HepG2 (cell line): ENCODE measurements at regions not wholly inside any gene's neighbourhood (a gene's known extent, or its start where the extent isn't known, plus 50 kb on each side); places are given as distances from the start of the nearest gene placed in this dataset.
A peak's percentile ranks its signal among the peaks of the same experiment; 100 is the strongest.

Experiments used
- BHLHE40 ChIP-seq: IDR thresholded peaks from 2 replicates; pipeline ENCODE4 v1.6.1; 2011; ENCODE audit warnings: low read length, improper control_type of control experiment
- CREM ChIP-seq, 2 experiments: sonication (generic) in 1 of 2; formaldehyde crosslinking in 1 of 2; IDR thresholded peaks; 2 replicates each; pipeline versions ENCODE4 v1.4.0 to v1.6.1; 2016 to 2020; ENCODE audit warnings: antibody characterized with exemption in 1 of 2, mild to moderate bottlenecking in 1 of 2, missing genetic modification reagents in 1 of 2
- HIVEP1 ChIP-seq: sonication (generic); formaldehyde crosslinking; IDR thresholded peaks from 2 replicates; pipeline ENCODE4 v1.4.0; 2020; ENCODE audit warnings: mild to moderate bottlenecking, missing genetic modification reagents
- HNRNPLL ChIP-seq: fragments of 200-400 bp; formaldehyde crosslinking; IDR thresholded peaks from 2 replicates; pipeline ENCODE4 v1.6.1; 2017; ENCODE audit warnings: mild to moderate bottlenecking, low read depth, low read length; ENCODE audit not compliant: poor library complexity, severe bottlenecking
- MED1 ChIP-seq: sonication (generic); formaldehyde crosslinking; IDR thresholded peaks from 2 replicates; pipeline ENCODE4 v1.4.0; 2020; ENCODE audit warnings: missing genetic modification reagents
- MEF2D ChIP-seq: sonication (generic); formaldehyde crosslinking; IDR thresholded peaks from 2 replicates; pipeline ENCODE4 v1.5.1; 2020; ENCODE audit warnings: mild to moderate bottlenecking, missing genetic modification reagents
- NKX3-1 ChIP-seq: sonication (generic); formaldehyde crosslinking; IDR thresholded peaks from 2 replicates; pipeline ENCODE4 v1.5.0; 2020; ENCODE audit warnings: missing genetic modification reagents
- SALL1 ChIP-seq: sonication (generic); formaldehyde crosslinking; IDR thresholded peaks from 2 replicates; pipeline ENCODE4 v1.8.0; 2022; ENCODE audit warnings: mild to moderate bottlenecking, missing genetic modification reagents
- ZNF136 ChIP-seq: sonication (generic); formaldehyde crosslinking; IDR thresholded peaks from 2 replicates; pipeline ENCODE4 v1.8.1; 2022; ENCODE audit warnings: low read depth, mild to moderate bottlenecking, moderate library complexity, missing genetic modification reagents
- ZNF143 ChIP-seq: sonication (generic); formaldehyde crosslinking; IDR thresholded peaks from 2 replicates; pipeline ENCODE4 v1.4.0; 2020; ENCODE audit warnings: missing genetic modification reagents
- ZNF225 ChIP-seq: sonication (generic); formaldehyde crosslinking; IDR thresholded peaks from 2 replicates; pipeline ENCODE4 v1.4.0; 2020; ENCODE audit warnings: mild to moderate bottlenecking, missing genetic modification reagents
- ZNF230 ChIP-seq: sonication (generic); formaldehyde crosslinking; IDR thresholded peaks from 2 replicates; pipeline ENCODE4 v1.4.0; 2020; ENCODE audit warnings: mild to moderate bottlenecking, missing genetic modification reagents
- ZNF33B ChIP-seq: sonication (generic); formaldehyde crosslinking; IDR thresholded peaks from 2 replicates; pipeline ENCODE4 v1.5.1; 2020; ENCODE audit warnings: mild to moderate bottlenecking, missing genetic modification reagents
- ZNF674 ChIP-seq: sonication (generic); formaldehyde crosslinking; IDR thresholded peaks from 2 replicates; pipeline ENCODE4 v1.5.0; 2020; ENCODE audit warnings: low read depth, mild to moderate bottlenecking, missing genetic modification reagents
- ZNF773 ChIP-seq: sonication (generic); formaldehyde crosslinking; IDR thresholded peaks from 2 replicates; pipeline ENCODE4 v1.4.0; 2020; ENCODE audit warnings: missing genetic modification reagents, borderline replicate concordance
- TF ChIP-seq, protein P1 (sequence below): sonication (generic); formaldehyde crosslinking; IDR thresholded peaks from 2 replicates; pipeline ENCODE4 v1.4.0; 2020; ENCODE audit warnings: mild to moderate bottlenecking, missing genetic modification reagents, borderline replicate concordance
- TF ChIP-seq, protein P2 (sequence below): sonication (generic); formaldehyde crosslinking; IDR thresholded peaks from 2 replicates; pipeline ENCODE4 v1.8.0; 2022; ENCODE audit warnings: mild to moderate bottlenecking, missing genetic modification reagents, moderate library complexity
- TF ChIP-seq, protein P3 (sequence below): sonication (generic); formaldehyde crosslinking; IDR thresholded peaks from 2 replicates; pipeline ENCODE4 v1.4.0; 2020; ENCODE audit warnings: mild to moderate bottlenecking, missing genetic modification reagents
- TF ChIP-seq, protein P4 (sequence below): sonication (generic); formaldehyde crosslinking; IDR thresholded peaks from 2 replicates; pipeline ENCODE4 v1.4.0; 2020; ENCODE audit warnings: mild to moderate bottlenecking, low read depth, missing genetic modification reagents
- TF ChIP-seq, protein P5 (sequence below): IDR thresholded peaks from 2 replicates; pipeline ENCODE4 v1.6.1; 2012; ENCODE audit warnings: inconsistent platforms

DNA sequence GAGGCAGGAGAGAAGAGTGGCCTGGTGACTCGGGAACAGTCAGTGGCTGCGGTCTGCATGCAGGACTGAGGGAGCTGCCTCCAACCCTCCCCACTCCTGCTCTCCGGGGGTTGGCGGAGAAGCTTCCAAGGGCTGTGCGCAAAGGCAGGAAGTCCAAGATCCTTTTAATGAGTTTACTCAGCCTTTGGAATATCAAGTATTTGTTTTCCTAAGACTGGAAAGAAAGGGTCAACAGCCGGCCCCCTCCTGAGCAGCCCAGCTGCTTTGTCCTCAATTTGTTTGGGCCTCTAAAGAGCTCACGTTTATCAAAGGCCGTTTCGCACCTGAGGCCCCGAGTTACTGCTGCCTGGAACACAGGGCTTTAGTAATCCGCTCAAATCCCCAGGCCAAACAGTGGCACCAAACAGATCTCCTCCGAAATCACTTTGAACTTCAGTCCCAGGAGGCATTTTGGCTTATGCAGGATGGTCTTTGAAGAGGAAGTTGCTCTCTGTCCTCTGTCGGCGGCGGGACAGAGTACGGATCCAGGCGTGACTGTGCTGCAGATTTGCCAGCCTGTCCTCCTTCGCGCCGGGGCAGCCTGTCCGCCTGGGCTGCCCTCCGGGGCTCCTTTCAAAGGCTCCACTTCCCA, 117.2 kb upstream of the FZD10 start (continued):
- TF ChIP-seq, protein P1, sequence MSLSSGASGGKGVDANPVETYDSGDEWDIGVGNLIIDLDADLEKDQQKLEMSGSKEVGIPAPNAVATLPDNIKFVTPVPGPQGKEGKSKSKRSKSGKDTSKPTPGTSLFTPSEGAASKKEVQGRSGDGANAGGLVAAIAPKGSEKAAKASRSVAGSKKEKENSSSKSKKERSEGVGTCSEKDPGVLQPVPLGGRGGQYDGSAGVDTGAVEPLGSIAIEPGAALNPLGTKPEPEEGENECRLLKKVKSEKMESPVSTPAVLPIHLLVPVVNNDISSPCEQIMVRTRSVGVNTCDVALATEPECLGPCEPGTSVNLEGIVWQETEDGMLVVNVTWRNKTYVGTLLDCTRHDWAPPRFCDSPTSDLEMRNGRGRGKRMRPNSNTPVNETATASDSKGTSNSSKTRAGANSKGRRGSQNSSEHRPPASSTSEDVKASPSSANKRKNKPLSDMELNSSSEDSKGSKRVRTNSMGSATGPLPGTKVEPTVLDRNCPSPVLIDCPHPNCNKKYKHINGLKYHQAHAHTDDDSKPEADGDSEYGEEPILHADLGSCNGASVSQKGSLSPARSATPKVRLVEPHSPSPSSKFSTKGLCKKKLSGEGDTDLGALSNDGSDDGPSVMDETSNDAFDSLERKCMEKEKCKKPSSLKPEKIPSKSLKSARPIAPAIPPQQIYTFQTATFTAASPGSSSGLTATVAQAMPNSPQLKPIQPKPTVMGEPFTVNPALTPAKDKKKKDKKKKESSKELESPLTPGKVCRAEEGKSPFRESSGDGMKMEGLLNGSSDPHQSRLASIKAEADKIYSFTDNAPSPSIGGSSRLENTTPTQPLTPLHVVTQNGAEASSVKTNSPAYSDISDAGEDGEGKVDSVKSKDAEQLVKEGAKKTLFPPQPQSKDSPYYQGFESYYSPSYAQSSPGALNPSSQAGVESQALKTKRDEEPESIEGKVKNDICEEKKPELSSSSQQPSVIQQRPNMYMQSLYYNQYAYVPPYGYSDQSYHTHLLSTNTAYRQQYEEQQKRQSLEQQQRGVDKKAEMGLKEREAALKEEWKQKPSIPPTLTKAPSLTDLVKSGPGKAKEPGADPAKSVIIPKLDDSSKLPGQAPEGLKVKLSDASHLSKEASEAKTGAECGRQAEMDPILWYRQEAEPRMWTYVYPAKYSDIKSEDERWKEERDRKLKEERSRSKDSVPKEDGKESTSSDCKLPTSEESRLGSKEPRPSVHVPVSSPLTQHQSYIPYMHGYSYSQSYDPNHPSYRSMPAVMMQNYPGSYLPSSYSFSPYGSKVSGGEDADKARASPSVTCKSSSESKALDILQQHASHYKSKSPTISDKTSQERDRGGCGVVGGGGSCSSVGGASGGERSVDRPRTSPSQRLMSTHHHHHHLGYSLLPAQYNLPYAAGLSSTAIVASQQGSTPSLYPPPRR (CRISPR knock-in tag) = peak; percentile 96
- TF ChIP-seq CREM (IDR thresholded peaks at IDR 0.05) = 0 out of 2 replicates have a peak, but pooled peaks have one; percentile 15
- TF ChIP-seq CREM (CRISPR knock-in tag; IDR thresholded peaks at IDR 0.05) = no peak
- 0 out of 2 replicates have a peak, but pooled peaks have one; percentile 51 for TF ChIP-seq ZNF33B (CRISPR knock-in tag)
- TF ChIP-seq, protein P2, sequence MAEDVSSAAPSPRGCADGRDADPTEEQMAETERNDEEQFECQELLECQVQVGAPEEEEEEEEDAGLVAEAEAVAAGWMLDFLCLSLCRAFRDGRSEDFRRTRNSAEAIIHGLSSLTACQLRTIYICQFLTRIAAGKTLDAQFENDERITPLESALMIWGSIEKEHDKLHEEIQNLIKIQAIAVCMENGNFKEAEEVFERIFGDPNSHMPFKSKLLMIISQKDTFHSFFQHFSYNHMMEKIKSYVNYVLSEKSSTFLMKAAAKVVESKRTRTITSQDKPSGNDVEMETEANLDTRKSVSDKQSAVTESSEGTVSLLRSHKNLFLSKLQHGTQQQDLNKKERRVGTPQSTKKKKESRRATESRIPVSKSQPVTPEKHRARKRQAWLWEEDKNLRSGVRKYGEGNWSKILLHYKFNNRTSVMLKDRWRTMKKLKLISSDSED (CRISPR knock-in tag) = no peak
- no peak for TF ChIP-seq HIVEP1
- TF ChIP-seq, protein P3, sequence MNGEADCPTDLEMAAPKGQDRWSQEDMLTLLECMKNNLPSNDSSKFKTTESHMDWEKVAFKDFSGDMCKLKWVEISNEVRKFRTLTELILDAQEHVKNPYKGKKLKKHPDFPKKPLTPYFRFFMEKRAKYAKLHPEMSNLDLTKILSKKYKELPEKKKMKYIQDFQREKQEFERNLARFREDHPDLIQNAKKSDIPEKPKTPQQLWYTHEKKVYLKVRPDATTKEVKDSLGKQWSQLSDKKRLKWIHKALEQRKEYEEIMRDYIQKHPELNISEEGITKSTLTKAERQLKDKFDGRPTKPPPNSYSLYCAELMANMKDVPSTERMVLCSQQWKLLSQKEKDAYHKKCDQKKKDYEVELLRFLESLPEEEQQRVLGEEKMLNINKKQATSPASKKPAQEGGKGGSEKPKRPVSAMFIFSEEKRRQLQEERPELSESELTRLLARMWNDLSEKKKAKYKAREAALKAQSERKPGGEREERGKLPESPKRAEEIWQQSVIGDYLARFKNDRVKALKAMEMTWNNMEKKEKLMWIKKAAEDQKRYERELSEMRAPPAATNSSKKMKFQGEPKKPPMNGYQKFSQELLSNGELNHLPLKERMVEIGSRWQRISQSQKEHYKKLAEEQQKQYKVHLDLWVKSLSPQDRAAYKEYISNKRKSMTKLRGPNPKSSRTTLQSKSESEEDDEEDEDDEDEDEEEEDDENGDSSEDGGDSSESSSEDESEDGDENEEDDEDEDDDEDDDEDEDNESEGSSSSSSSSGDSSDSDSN (CRISPR knock-in tag) = peak; percentile 30; the same call in 1 of the 2 replicates
- 0 out of 2 replicates have a peak, but pooled peaks have one; percentile 48 for TF ChIP-seq ZNF230 (CRISPR knock-in tag)
- TF ChIP-seq ZNF225 (CRISPR knock-in tag) = no peak
- 0 out of 2 replicates have a peak, but pooled peaks have one; percentile 26 for TF ChIP-seq MEF2D (CRISPR knock-in tag)
- no peak for TF ChIP-seq ZNF773 (CRISPR knock-in tag)
- TF ChIP-seq, protein P4, sequence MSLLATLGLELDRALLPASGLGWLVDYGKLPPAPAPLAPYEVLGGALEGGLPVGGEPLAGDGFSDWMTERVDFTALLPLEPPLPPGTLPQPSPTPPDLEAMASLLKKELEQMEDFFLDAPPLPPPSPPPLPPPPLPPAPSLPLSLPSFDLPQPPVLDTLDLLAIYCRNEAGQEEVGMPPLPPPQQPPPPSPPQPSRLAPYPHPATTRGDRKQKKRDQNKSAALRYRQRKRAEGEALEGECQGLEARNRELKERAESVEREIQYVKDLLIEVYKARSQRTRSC = no peak
- peak; percentile 60 for TF ChIP-seq SALL1 (CRISPR knock-in tag)
- peak; percentile 17 for TF ChIP-seq HNRNPLL
- 0 out of 2 replicates have a peak, but pooled peaks have one; percentile 52 for TF ChIP-seq NKX3-1 (CRISPR knock-in tag)
- peak; percentile 24; the same call in 1 of the 2 replicates for TF ChIP-seq BHLHE40
- TF ChIP-seq ZNF674 (CRISPR knock-in tag) = no peak
- TF ChIP-seq, protein P5, sequence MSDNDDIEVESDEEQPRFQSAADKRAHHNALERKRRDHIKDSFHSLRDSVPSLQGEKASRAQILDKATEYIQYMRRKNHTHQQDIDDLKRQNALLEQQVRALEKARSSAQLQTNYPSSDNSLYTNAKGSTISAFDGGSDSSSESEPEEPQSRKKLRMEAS = peak; percentile 23; the same call in 1 of the 2 replicates
- no peak for TF ChIP-seq ZNF136
- TF ChIP-seq MED1 (CRISPR knock-in tag) = peak; percentile 10; the same call in 1 of the 2 replicates
- TF ChIP-seq ZNF143 (CRISPR knock-in tag) = 0 out of 2 replicates have a peak, but pooled peaks have one; percentile 21
